GM12878 (cell line): ENCODE measurements at regions not wholly inside any gene's neighbourhood (a gene's known extent, or its start where the extent isn't known, plus 50 kb on each side); places are given as distances from the start of the nearest gene placed in this dataset.

Source experiments
- ATAC-seq: fragments of 200-7000 bp; cut with Tn5 transposase; 3 replicates; pipeline ENCODE4 v1.9.1; 2020; ENCODE audit warnings: mild to moderate bottlenecking, moderate library complexity
- BruUV-seq: library from RNA; stranded (reverse); fragments of 400-500 nt; replicated peaks from 2 replicates; lab custom pipeline; 2021; lab: Mats Ljungman, UMichigan
- CTCF ChIA-PET: fragments of 300-600 bp; sonication (Branson Sonifier 250); formaldehyde crosslinking; extraction: SDS; loops from one replicate; lab custom pipeline; 2021; ENCODE audit warnings: inconsistent platforms; lab: Yijun Ruan, JAX
- POLR2A ChIA-PET: fragments of 350-600 bp; formaldehyde crosslinking; extraction: SDS; loops from one replicate; lab custom pipeline; 2021; ENCODE audit warnings: inconsistent platforms; lab: Charles Lee
- RAD21 ChIA-PET: fragments of 300-600 bp; sonication (Branson Sonifier 250); formaldehyde crosslinking; loops from one replicate; lab custom pipeline; 2023; ENCODE audit warnings: antibody characterized with exemption; ENCODE audit not compliant: unreplicated experiment; lab: Charles Lee
- SMC1A ChIA-PET: fragments of 300-600 bp; sonication (Branson Sonifier 250); formaldehyde crosslinking; loops from one replicate; lab custom pipeline; 2023; ENCODE audit not compliant: unreplicated experiment, uncharacterized antibody; lab: Charles Lee
- DNase-seq: peaks from one replicate; pipeline ENCODE4 v3.0.0-alpha.2; 2011; ENCODE audit warnings: low read depth, low spot score
- FAIRE-seq: peaks from 3 replicates; lab custom pipeline; 2011; peaks lifted over from hg19 to GRCh38; lab: Jason Lieb, UNC
- H2AFZ ChIP-seq: 2 replicates; pipeline ENCODE4 v1.6.0; 2011; ENCODE audit warnings: low read depth, low read length, control low read depth; ENCODE audit not compliant: control insufficient read depth
- H3K27ac ChIP-seq: 2 replicates; pipeline ENCODE4 v1.5.1; 2011; ENCODE audit warnings: control low read depth; ENCODE audit not compliant: control insufficient read depth, insufficient read depth
- H3K27me3 ChIP-seq, 2 experiments: replicated peaks in 1 of 2; 2 replicates each; pipeline versions ENCODE4 v1.6.0 to v1.6.1; 2011; ENCODE audit warnings: low read length in 1 of 2; ENCODE audit not compliant: control insufficient read depth in 2 of 2, insufficient read depth in 2 of 2
- H3K36me3 ChIP-seq, 2 experiments: 2 replicates each; pipeline ENCODE4 v1.5.1; 2011; ENCODE audit warnings: low read length in 1 of 2; ENCODE audit not compliant: control insufficient read depth in 2 of 2, insufficient read depth in 2 of 2
- H3K4me1 ChIP-seq: 2 replicates; pipeline ENCODE4 v1.6.1; 2011; ENCODE audit warnings: mild to moderate bottlenecking, low read length, moderate library complexity, mixed read lengths; ENCODE audit not compliant: control insufficient read depth, insufficient read depth
- H3K4me2 ChIP-seq: 2 replicates; pipeline ENCODE4 v1.6.0; 2011; ENCODE audit warnings: control low read depth; ENCODE audit not compliant: control insufficient read depth, insufficient read depth
- H3K4me3 ChIP-seq: fragments of 200-600 bp; sonication (generic); 2 replicates; pipeline ENCODE4 v1.5.1; 2016
- H3K79me2 ChIP-seq: 2 replicates; pipeline ENCODE4 v1.6.0; 2011; ENCODE audit warnings: low read length; ENCODE audit not compliant: control insufficient read depth, insufficient read depth
- H3K9ac ChIP-seq: 2 replicates; pipeline ENCODE4 v1.8.0; 2011; ENCODE audit warnings: low read length, control low read depth, mixed read lengths; ENCODE audit not compliant: control insufficient read depth, insufficient read depth
- H3K9me3 ChIP-seq: replicated peaks from 3 replicates; pipeline ENCODE4 v1.5.1; 2011; ENCODE audit warnings: mild to moderate bottlenecking, low read length; ENCODE audit not compliant: control insufficient read depth, insufficient read depth
- H4K20me1 ChIP-seq: 2 replicates; pipeline ENCODE4 v1.6.0; 2011; ENCODE audit not compliant: control insufficient read depth, insufficient read depth
- ATF7 ChIP-seq: fragments of 450-650 bp; IDR thresholded peaks from 2 replicates; pipeline ENCODE4 v1.6.1; 2016; ENCODE audit warnings: low read depth, mild to moderate bottlenecking
- CEBPB ChIP-seq, 2 experiments: fragments of 150-350 bp in 1 of 2; IDR thresholded peaks; 2 replicates each; pipeline ENCODE4 v1.6.1; 2012 to 2014; ENCODE audit warnings: low read depth in 2 of 2, low read length in 2 of 2, borderline replicate concordance in 1 of 2, inconsistent platforms in 1 of 2
- WGBS: methylation state at CpG from one replicate; pipeline ENCODE4 v1.1.6; 2016; ENCODE audit warnings: low lambda C conversion rate; ENCODE audit not compliant: insufficient replicate concordance, insufficient coverage; ENCODE audit errors: missing lambda C conversion rate; 5-methylcytosine and 5-hydroxymethylcytosine counted together
- in situ Hi-C: fragments of 300-500 bp; cut with MboI; formaldehyde crosslinking; loops from 9 replicates; pipeline ENCODE4 v1.14.3; 2018; ENCODE audit warnings: mixed read lengths
- intact Hi-C: fragments of 100-400 bp; cut with micrococcal nuclease; formaldehyde crosslinking; loops from one replicate; pipeline ENCODE4 v1.14.2; 2022; ENCODE audit not compliant: unreplicated experiment
- TF ChIP-seq, protein P1 (sequence below): fragments of 450-650 bp; IDR thresholded peaks from 2 replicates; pipeline ENCODE4 v1.6.1; 2017; ENCODE audit warnings: antibody characterized with exemption, mild to moderate bottlenecking, moderate library complexity
- TF ChIP-seq, protein P2 (sequence below): fragments of 450-650 bp; IDR thresholded peaks from 2 replicates; pipeline ENCODE4 v1.6.1; 2016; ENCODE audit warnings: mild to moderate bottlenecking, moderate library complexity, borderline replicate concordance

DNA sequence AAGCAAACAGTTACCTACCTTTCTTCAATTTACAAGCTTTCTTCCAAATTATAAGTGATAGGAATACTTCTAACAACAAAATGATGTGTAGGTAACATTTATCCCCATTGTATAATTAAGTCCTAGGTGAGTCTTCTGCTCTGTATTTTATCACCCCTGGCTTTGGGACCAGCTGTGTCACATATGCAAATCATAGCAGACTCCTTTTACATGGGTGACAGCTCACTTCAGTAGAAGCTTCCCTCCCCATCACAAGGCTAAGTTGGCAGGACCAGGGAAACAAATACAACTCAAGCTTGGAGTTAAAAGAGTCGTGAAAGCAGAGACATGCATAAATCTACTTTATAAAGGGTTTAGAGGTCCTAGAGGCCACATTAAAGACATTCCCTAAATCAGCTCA is 121.1 kb upstream of the RUNX1 start:
- H3K4me3 ChIP-seq: no peak overlapping the region
- in situ Hi-C loops (loop anchor here (5.0 kb wide), 1 partner anchor 48 kb away; no protein-coding TSS in a partner anchor), intact Hi-C loops (no loop called here)
- H3K9ac ChIP-seq: no peak overlapping the region
- H3K79me2 ChIP-seq: no peaks in the 10 kb centered on the region
- ATAC-seq: no peak
- no peaks in the 10 kb centered on the region for H4K20me1 ChIP-seq
- H2AFZ ChIP-seq: no peak overlapping the region
- TF ChIP-seq, protein P1, sequence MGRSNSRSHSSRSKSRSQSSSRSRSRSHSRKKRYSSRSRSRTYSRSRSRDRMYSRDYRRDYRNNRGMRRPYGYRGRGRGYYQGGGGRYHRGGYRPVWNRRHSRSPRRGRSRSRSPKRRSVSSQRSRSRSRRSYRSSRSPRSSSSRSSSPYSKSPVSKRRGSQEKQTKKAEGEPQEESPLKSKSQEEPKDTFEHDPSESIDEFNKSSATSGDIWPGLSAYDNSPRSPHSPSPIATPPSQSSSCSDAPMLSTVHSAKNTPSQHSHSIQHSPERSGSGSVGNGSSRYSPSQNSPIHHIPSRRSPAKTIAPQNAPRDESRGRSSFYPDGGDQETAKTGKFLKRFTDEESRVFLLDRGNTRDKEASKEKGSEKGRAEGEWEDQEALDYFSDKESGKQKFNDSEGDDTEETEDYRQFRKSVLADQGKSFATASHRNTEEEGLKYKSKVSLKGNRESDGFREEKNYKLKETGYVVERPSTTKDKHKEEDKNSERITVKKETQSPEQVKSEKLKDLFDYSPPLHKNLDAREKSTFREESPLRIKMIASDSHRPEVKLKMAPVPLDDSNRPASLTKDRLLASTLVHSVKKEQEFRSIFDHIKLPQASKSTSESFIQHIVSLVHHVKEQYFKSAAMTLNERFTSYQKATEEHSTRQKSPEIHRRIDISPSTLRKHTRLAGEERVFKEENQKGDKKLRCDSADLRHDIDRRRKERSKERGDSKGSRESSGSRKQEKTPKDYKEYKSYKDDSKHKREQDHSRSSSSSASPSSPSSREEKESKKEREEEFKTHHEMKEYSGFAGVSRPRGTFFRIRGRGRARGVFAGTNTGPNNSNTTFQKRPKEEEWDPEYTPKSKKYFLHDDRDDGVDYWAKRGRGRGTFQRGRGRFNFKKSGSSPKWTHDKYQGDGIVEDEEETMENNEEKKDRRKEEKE: no peak
- TF ChIP-seq ATF7: no peak
- BruUV-seq: no TSS peak
- no peaks in the 10 kb centered on the region for H3K27me3 ChIP-seq
- no peaks in the 10 kb centered on the region; the same call in 2 of the 3 replicates for H3K9me3 ChIP-seq
- CTCF ChIA-PET: no interaction called here
- no peaks in the 10 kb centered on the region for H3K36me3 ChIP-seq
- RAD21 ChIA-PET: no interaction called here
- no peak overlapping the region for H3K4me2 ChIP-seq
- SMC1A ChIA-PET: no interaction called here
- WGBS: 27% methylated on average over 1 of the region's 1 CpG
- FAIRE-seq: peak; percentile 70
- H3K4me1 ChIP-seq: no peaks in the 10 kb centered on the region
- POLR2A ChIA-PET: no interaction called here
- no peak for DNase-seq
- H3K27ac ChIP-seq: no peak overlapping the region

DNA sequence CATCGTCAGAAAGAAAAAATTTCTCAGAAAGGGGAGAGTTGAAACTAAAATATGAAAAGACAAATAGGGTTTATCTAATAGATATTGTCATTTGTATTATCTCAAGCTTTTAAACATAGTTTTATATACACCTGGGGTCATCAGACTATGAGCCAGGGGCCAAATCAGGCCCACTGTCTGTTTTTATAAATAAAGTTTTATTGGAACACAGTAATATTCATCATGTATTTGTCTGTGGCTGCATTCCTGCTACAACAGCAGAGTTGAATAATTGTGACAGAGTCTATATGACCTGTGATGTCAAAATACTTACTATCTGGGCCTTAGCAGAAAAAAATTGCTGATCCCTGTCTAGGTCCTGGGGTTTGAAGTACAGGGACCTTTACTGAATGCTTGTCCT is 120.5 kb upstream of the RUNX1 start:
- Histone ChIP-seq H3K27me3 (no peaks in the 10 kb centered on the region), H3K79me2 (no peaks in the 10 kb centered on the region), H3K4me3 (no peak overlapping the region), H3K9me3 (no peaks in the 10 kb centered on the region; the same call in 2 of the 3 replicates), H3K27ac (no peak overlapping the region), H3K4me1 (no peaks in the 10 kb centered on the region), H4K20me1 (no peaks in the 10 kb centered on the region), H3K9ac (no peak overlapping the region), H2AFZ (no peak overlapping the region), H3K36me3 (no peaks in the 10 kb centered on the region), H3K4me2 (no peak overlapping the region)
- POLR2A ChIA-PET: no interaction called here
- in situ Hi-C loops: no loop called here
- SMC1A ChIA-PET: no interaction called here
- RAD21 ChIA-PET: no interaction called here
- ATAC-seq: no peak
- CTCF ChIA-PET: no interaction called here
- no TSS peak for BruUV-seq
- no peak for TF ChIP-seq CEBPB (IDR thresholded peaks at IDR 0.05; ENCODE audit: borderline replicate concordance in 1 of 2, low read depth in 2 of 2, low read length in 2 of 2)
- TF ChIP-seq, protein P2, sequence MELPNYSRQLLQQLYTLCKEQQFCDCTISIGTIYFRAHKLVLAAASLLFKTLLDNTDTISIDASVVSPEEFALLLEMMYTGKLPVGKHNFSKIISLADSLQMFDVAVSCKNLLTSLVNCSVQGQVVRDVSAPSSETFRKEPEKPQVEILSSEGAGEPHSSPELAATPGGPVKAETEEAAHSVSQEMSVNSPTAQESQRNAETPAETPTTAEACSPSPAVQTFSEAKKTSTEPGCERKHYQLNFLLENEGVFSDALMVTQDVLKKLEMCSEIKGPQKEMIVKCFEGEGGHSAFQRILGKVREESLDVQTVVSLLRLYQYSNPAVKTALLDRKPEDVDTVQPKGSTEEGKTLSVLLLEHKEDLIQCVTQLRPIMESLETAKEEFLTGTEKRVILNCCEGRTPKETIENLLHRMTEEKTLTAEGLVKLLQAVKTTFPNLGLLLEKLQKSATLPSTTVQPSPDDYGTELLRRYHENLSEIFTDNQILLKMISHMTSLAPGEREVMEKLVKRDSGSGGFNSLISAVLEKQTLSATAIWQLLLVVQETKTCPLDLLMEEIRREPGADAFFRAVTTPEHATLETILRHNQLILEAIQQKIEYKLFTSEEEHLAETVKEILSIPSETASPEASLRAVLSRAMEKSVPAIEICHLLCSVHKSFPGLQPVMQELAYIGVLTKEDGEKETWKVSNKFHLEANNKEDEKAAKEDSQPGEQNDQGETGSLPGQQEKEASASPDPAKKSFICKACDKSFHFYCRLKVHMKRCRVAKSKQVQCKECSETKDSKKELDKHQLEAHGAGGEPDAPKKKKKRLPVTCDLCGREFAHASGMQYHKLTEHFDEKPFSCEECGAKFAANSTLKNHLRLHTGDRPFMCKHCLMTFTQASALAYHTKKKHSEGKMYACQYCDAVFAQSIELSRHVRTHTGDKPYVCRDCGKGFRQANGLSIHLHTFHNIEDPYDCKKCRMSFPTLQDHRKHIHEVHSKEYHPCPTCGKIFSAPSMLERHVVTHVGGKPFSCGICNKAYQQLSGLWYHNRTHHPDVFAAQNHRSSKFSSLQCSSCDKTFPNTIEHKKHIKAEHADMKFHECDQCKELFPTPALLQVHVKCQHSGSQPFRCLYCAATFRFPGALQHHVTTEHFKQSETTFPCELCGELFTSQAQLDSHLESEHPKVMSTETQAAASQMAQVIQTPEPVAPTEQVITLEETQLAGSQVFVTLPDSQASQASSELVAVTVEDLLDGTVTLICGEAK: peak; percentile 43; the same call in 1 of the 2 replicates
- no peak for DNase-seq
- intact Hi-C loops: no loop called here
- no peak for FAIRE-seq
- WGBS: 67% methylated on average over 1 of the region's 1 CpG
